Right atrium auricular region (tissue), 2 donors: ENCODE measurements at regions not wholly inside any gene's neighbourhood (a gene's known extent, or its start where the extent isn't known, plus 50 kb on each side); places are given as distances from the start of the nearest gene placed in this dataset.

ENCODE experiments used
- DNase-seq: peaks from one replicate; pipeline ENCODE4 v3.0.0-alpha.2; 2019; ENCODE audit warnings: low spot score
- H3K27ac ChIP-seq, 2 donors: fragments of 200-600 bp; sonication (generic); 1 replicate in 1 of 2; 2 replicates in 1 of 2; pipeline ENCODE4 v1.5.1; 2016 to 2019
- H3K27me3 ChIP-seq, 2 donors: fragments of 200-600 bp; sonication (generic); one replicate each; pipeline versions ENCODE4 v1.5.1 to v1.6.0; 2017 to 2019
- H3K36me3 ChIP-seq: fragments of 200-600 bp; sonication (generic); one replicate; pipeline ENCODE4 v1.5.1; 2016
- H3K4me1 ChIP-seq, 2 donors: fragments of 200-600 bp; sonication (generic); one replicate each; pipeline versions ENCODE4 v1.5.1 to v1.6.0; 2017 to 2019
- H3K4me3 ChIP-seq, 2 donors: fragments of 200-600 bp; sonication (generic); 1 replicate in 1 of 2; 2 replicates in 1 of 2; pipeline ENCODE4 v1.5.1; 2017 to 2019; ENCODE audit warnings: mild to moderate bottlenecking in 1 of 2, moderate library complexity in 1 of 2
- H3K9me3 ChIP-seq, 2 donors: fragments of 200-600 bp; sonication (generic); one replicate each; pipeline ENCODE4 v1.5.1; 2019
- TF ChIP-seq, protein P1 (sequence below), 2 donors: fragments of 200-600 bp; sonication (generic); IDR thresholded peaks; one replicate each; pipeline ENCODE4 v1.5.1; 2019; ENCODE audit warnings: antibody characterized with exemption in 2 of 2

DNA sequence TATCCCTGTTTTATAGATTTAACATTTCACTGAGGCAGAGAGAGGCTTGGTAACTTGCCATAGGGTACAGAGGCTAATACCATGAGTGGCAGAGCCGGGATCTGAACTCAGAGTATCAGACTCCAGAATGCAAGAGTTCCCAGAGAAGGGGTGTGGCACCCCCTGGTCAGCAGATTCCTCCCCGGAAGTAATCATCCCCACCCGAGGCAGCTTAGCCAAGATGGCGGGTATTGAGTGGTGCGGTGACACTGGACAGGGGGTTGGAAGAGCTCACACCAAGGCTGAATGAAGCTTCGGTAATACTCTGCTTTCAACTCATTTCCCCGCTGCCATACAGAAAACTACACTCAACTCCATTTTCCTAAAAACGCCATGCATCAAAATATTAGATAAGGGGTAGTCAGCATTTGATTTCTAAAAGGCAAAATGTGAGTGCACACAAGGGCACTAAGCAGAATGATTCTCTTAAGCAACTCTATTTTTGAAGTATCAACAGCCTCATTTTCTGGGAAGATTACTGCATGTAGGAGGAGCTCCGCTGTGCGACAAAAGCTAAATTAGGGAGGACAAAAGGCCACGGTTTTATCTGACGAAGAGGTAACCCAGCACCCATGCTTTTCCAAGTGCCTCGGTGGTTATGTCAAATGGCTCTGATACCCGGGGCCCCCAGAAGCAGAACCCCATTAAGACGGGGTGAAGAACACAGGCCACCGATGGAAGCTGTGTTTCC is 166.7 kb downstream of the NUP210 start:
- H3K36me3 ChIP-seq: no peaks in the 10 kb centered on the region
- TF ChIP-seq, protein P1, sequence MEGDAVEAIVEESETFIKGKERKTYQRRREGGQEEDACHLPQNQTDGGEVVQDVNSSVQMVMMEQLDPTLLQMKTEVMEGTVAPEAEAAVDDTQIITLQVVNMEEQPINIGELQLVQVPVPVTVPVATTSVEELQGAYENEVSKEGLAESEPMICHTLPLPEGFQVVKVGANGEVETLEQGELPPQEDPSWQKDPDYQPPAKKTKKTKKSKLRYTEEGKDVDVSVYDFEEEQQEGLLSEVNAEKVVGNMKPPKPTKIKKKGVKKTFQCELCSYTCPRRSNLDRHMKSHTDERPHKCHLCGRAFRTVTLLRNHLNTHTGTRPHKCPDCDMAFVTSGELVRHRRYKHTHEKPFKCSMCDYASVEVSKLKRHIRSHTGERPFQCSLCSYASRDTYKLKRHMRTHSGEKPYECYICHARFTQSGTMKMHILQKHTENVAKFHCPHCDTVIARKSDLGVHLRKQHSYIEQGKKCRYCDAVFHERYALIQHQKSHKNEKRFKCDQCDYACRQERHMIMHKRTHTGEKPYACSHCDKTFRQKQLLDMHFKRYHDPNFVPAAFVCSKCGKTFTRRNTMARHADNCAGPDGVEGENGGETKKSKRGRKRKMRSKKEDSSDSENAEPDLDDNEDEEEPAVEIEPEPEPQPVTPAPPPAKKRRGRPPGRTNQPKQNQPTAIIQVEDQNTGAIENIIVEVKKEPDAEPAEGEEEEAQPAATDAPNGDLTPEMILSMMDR (IDR thresholded peaks at IDR 0.05): no peak
- DNase-seq: no peak

GRCh38 chr3:13252207-13252606 is 167.9 kb downstream of the NUP210 start:
- H3K9me3 ChIP-seq: no peaks in the 10 kb centered on the region

More for the DNA sequence above, 166.7 kb downstream of the NUP210 start:
- Histone ChIP-seq H3K4me3 (no peak overlapping the region), H3K9me3 (no peaks in the 10 kb centered on the region), H3K27ac (no peak overlapping the region), H3K4me1 (no peaks in the 10 kb centered on the region), H3K27me3 (no peaks in the 10 kb centered on the region)

GRCh38 chr3:13251166-13251903 is 168.8 kb downstream of the NUP210 start:
- no peaks in the 10 kb centered on the region for H3K9me3 ChIP-seq
- no peak overlapping the region for H3K4me3 ChIP-seq
- H3K36me3 ChIP-seq: no peaks in the 10 kb centered on the region
- no peak overlapping the region for H3K27ac ChIP-seq
- no peak for DNase-seq
- H3K4me1 ChIP-seq: no peaks in the 10 kb centered on the region
- no peaks in the 10 kb centered on the region for H3K27me3 ChIP-seq
- TF ChIP-seq, protein P1 (IDR thresholded peaks at IDR 0.05): no peak

More at GRCh38 chr3:13252207-13252606, 167.9 kb downstream of the NUP210 start:
- TF ChIP-seq, protein P1 (IDR thresholded peaks at IDR 0.05): no peak
- DNase-seq: no peak
- Histone ChIP-seq H3K4me1 (no peaks in the 10 kb centered on the region), H3K27ac (no peak overlapping the region), H3K4me3 (no peak overlapping the region), H3K27me3 (no peaks in the 10 kb centered on the region), H3K36me3 (no peaks in the 10 kb centered on the region)

DNA sequence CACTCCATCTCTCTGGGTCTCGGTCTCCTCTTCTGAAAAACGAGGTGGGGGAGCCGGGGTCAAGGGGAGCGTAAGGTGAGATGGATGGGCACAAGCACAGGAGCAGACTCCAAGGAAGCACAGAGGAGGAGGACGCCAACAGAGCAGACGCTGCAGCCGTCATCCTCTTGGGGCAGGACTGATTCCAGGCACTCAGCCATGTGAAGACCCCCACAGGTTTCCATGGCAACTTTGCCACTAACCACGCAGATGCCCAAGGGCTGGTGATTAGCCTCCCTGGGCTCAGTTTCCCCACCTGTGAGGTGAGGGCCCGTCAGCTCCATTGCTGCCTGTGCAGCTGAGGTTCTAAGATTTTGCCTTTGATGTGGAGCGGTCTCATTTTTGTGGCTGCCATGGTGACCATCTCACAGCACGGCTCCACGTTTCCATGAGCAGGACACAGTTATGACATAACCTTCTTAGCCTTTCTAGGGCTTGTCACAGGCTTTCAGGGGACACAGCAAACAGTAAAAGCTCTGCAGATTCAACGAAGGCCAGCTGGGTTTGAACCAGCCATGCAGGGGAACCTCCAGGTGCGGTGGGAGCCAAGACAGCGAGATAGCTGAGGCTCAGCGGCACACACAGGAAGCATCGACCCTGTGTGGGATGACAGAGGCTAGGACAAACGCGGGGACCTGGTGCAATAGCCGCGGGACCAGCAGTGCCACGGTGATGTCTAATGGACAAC is 170.3 kb downstream of the NUP210 start:
- TF ChIP-seq, protein P1 (IDR thresholded peaks at IDR 0.05): no peak
- H3K27ac ChIP-seq: no peak overlapping the region
- no peaks in the 10 kb centered on the region for H3K9me3 ChIP-seq
- H3K27me3 ChIP-seq: no peaks in the 10 kb centered on the region
- no peak for DNase-seq
- no peak overlapping the region for H3K4me3 ChIP-seq
- H3K4me1 ChIP-seq: no peaks in the 10 kb centered on the region
- no peaks in the 10 kb centered on the region for H3K36me3 ChIP-seq

- DNase-seq: no peak
- Histone ChIP-seq H3K9me3 (no peaks in the 10 kb centered on the region), H3K27me3 (no peaks in the 10 kb centered on the region), H3K4me1 (no peaks in the 10 kb centered on the region), H3K36me3 (no peaks in the 10 kb centered on the region), H3K4me3 (no peak overlapping the region), H3K27ac (no peak overlapping the region)
- TF ChIP-seq, protein P1 (IDR thresholded peaks at IDR 0.05): no peak
Observed at GRCh38 chr3:13248640-13249039, 171.5 kb downstream of the NUP210 start.
